K562 (cell line): ENCODE measurements at regions not wholly inside any gene's neighbourhood (a gene's known extent, or its start where the extent isn't known, plus 50 kb on each side); places are given as distances from the start of the nearest gene placed in this dataset.

Source experiments
- ATAC-seq: fragments of 200-7000 bp; cut with Tn5 transposase; 3 replicates; pipeline ENCODE4 v1.9.1; 2020; ENCODE audit warnings: moderate library complexity
- BruUV-seq: library from RNA; stranded (reverse); fragments of 400-500 nt; replicated peaks from 2 replicates; lab custom pipeline; 2021; lab: Mats Ljungman, UMichigan
- CTCF ChIA-PET: fragments of 300-600 bp; formaldehyde crosslinking; extraction: SDS; loops from one replicate; lab custom pipeline; 2021; ENCODE audit warnings: low intra/inter-chr PET ratio; lab: Yijun Ruan, JAX
- POLR2A ChIA-PET: fragments of 300-600, 350-650 bp; sonication (Branson Sonifier 250); formaldehyde crosslinking; extraction: SDS; loops from one replicate; lab custom pipeline; 2021; ENCODE audit warnings: antibody characterized with exemption, inconsistent platforms; lab: Yijun Ruan, JAX
- DNase-seq, 4 experiments: peaks; one replicate each; pipeline versions ENCODE4 v3.0.0 to v3.0.0-alpha.2; 2011 to 2018; ENCODE audit warnings: low spot score in 3 of 4, mixed read lengths in 3 of 4; ENCODE audit errors: extremely low read depth in 1 of 4
- FAIRE-seq: peaks from 2 replicates; lab custom pipeline; 2011; peaks lifted over from hg19 to GRCh38; lab: Jason Lieb, UNC
- H2AFZ ChIP-seq: 2 replicates; pipeline ENCODE4 v1.6.0; 2011; ENCODE audit warnings: low read depth, low read length, control low read depth, inconsistent platforms
- H3K27ac ChIP-seq: fragments of 200-600 bp; 3 replicates; pipeline ENCODE4 v1.8.0; 2011; ENCODE audit warnings: low read depth, mild to moderate bottlenecking, control low read depth, inconsistent platforms, low read length, moderate library complexity, mixed read lengths; ENCODE audit errors: extremely low read depth
- H3K27me3 ChIP-seq, 2 experiments: fragments of 300-600 bp in 1 of 2; 2 replicates in 1 of 2; 3 replicates in 1 of 2; pipeline versions ENCODE4 v1.6.0 to v1.8.0; 2011; ENCODE audit warnings: inconsistent platforms in 2 of 2, low read length in 2 of 2, mild to moderate bottlenecking in 1 of 2, mixed read lengths in 1 of 2, moderate library complexity in 1 of 2; ENCODE audit not compliant: control insufficient read depth in 2 of 2, insufficient read depth in 2 of 2
- H3K36me3 ChIP-seq: fragments of 300-600 bp; 3 replicates; pipeline ENCODE4 v1.8.0; 2011; ENCODE audit warnings: mild to moderate bottlenecking, low read length, inconsistent platforms; ENCODE audit not compliant: control insufficient read depth, insufficient read depth
- H3K4me1 ChIP-seq, 2 experiments: fragments of 200-600 bp in 1 of 2; replicated peaks in 1 of 2; 2 replicates in 1 of 2; 3 replicates in 1 of 2; pipeline versions ENCODE4 v1.5.1 to v1.8.0; 2011; ENCODE audit warnings: inconsistent platforms in 2 of 2, low read length in 2 of 2, mild to moderate bottlenecking in 1 of 2, mixed read lengths in 1 of 2, moderate library complexity in 1 of 2; ENCODE audit not compliant: control insufficient read depth in 2 of 2, insufficient read depth in 2 of 2
- H3K4me2 ChIP-seq: 2 replicates; pipeline ENCODE4 v1.6.1; 2011; ENCODE audit warnings: low read length, control low read depth, inconsistent platforms, mixed read lengths; ENCODE audit not compliant: insufficient read depth
- H3K4me3 ChIP-seq: fragments of 200-600 bp; sonication (generic), shearing (Covaris generic); 2 replicates; pipeline ENCODE4 v1.5.1; 2016; ENCODE audit warnings: control low read depth, inconsistent platforms
- H3K79me2 ChIP-seq: fragments of 200-600 bp; 3 replicates; pipeline ENCODE4 v1.8.0; 2011; ENCODE audit warnings: low read length, inconsistent platforms; ENCODE audit not compliant: control insufficient read depth, insufficient read depth
- H3K9ac ChIP-seq, 2 experiments: 2 replicates each; pipeline versions ENCODE4 v1.6.0 to v1.6.1; 2011; ENCODE audit warnings: low read depth in 2 of 2, low read length in 2 of 2, control low read depth in 1 of 2, inconsistent platforms in 1 of 2, mild to moderate bottlenecking in 1 of 2, mixed read lengths in 1 of 2; ENCODE audit not compliant: insufficient read depth in 1 of 2
- H3K9me1 ChIP-seq: one replicate; pipeline ENCODE4 v1.6.0; 2011; ENCODE audit warnings: inconsistent platforms, mild to moderate bottlenecking, low read length, moderate library complexity; ENCODE audit not compliant: control insufficient read depth, insufficient read depth
- H3K9me3 ChIP-seq: replicated peaks from 2 replicates; pipeline ENCODE4 v1.5.1; 2011; ENCODE audit warnings: low read depth, low read length, inconsistent platforms; ENCODE audit not compliant: control insufficient read depth, insufficient read depth
- H4K20me1 ChIP-seq: replicated peaks from 2 replicates; pipeline ENCODE4 v1.6.1; 2011; ENCODE audit warnings: low read length, inconsistent platforms, mixed read lengths; ENCODE audit not compliant: control insufficient read depth, insufficient read depth
- FOXK2 ChIP-seq, 2 experiments: fragments of 450-650 bp; IDR thresholded peaks in 1 of 2; conservative IDR thresholded peaks in 1 of 2; 2 replicates each; pipeline ENCODE4 v1.6.1; 2016; ENCODE audit warnings: low read depth in 2 of 2, mild to moderate bottlenecking in 1 of 2
- HEY1 ChIP-seq: fragments of 250-450 bp; sonication (Bioruptor Pico); IDR thresholded peaks from 2 replicates; pipeline ENCODE4 v1.5.0; 2020; ENCODE audit warnings: mild to moderate bottlenecking, moderate library complexity, borderline replicate concordance
- KDM4B ChIP-seq, 2 experiments: fragments of 450-650 bp in 1 of 2; sonication (generic) in 1 of 2; IDR thresholded peaks; 2 replicates each; pipeline ENCODE4 v1.6.1; 2016 to 2017; ENCODE audit warnings: borderline replicate concordance in 2 of 2, antibody characterized with exemption in 1 of 2, low read depth in 1 of 2, mild to moderate bottlenecking in 1 of 2
- MEF2D ChIP-seq: conservative IDR thresholded peaks from 2 replicates; pipeline ENCODE4 v1.6.1; 2016; ENCODE audit warnings: low read depth, missing genetic modification characterization, missing compliant biosample characterization
- OTX1 ChIP-seq: fragments of 450-650 bp; formaldehyde crosslinking; IDR thresholded peaks from 2 replicates; pipeline ENCODE4 v1.4.0; 2022; ENCODE audit warnings: mild to moderate bottlenecking
- PTRF ChIP-seq: fragments of 450-650 bp; IDR thresholded peaks from 2 replicates; pipeline ENCODE4 v1.6.1; 2016; ENCODE audit warnings: mild to moderate bottlenecking, missing genetic modification characterization, missing compliant biosample characterization
- RHOXF2B ChIP-seq: fragments of 250-450 bp; sonication (Bioruptor Pico); conservative IDR thresholded peaks from 2 replicates; pipeline ENCODE4 v1.5.1; 2021
- SMARCC2 ChIP-seq: fragments of 450-650 bp; IDR thresholded peaks from 2 replicates; pipeline ENCODE4 v1.6.1; 2017; ENCODE audit warnings: antibody characterized with exemption, moderate library complexity, mild to moderate bottlenecking, low read depth
- SP1 ChIP-seq: sonication (generic); formaldehyde crosslinking; IDR thresholded peaks from 2 replicates; pipeline ENCODE4 v1.8.1; 2022; ENCODE audit warnings: mild to moderate bottlenecking, missing genetic modification reagents
- SRF ChIP-seq, 2 experiments: fragments of 250-450, 450-650 bp in 1 of 2; sonication (Bioruptor Pico) in 1 of 2; sonication (generic) in 1 of 2; formaldehyde crosslinking; IDR thresholded peaks; 2 replicates each; pipeline versions ENCODE4 v1.5.0 to v1.5.1; 2020 to 2022; ENCODE audit warnings: mild to moderate bottlenecking in 1 of 2, missing genetic modification reagents in 1 of 2
- SRSF9 ChIP-seq: fragments of 200-400 bp; formaldehyde crosslinking; IDR thresholded peaks from 2 replicates; pipeline ENCODE4 v1.6.1; 2017; ENCODE audit warnings: low read depth, low read length, borderline replicate concordance
- ZNF57 ChIP-seq: fragments of 450-650 bp; formaldehyde crosslinking; IDR thresholded peaks from 2 replicates; pipeline ENCODE4 v1.4.0; 2020; ENCODE audit warnings: mild to moderate bottlenecking, moderate library complexity
- ZNF584 ChIP-seq: fragments of 200-800 bp; sonication (Bioruptor generic); IDR thresholded peaks from 2 replicates; pipeline ENCODE4 v1.6.1; 2016; ENCODE audit warnings: low read depth, mild to moderate bottlenecking, missing genetic modification characterization, missing compliant biosample characterization
- ZSCAN29 ChIP-seq: fragments of 450-650 bp; IDR thresholded peaks from 2 replicates; pipeline ENCODE4 v1.6.1; 2017
- WGBS: fragments of 100-300 bp; shearing (Covaris generic); methylation state at CpG from one replicate; pipeline ENCODE4 v1.1.6; 2016; ENCODE audit warnings: low coverage, mixed read lengths; ENCODE audit not compliant: insufficient coverage; ENCODE audit errors: missing lambda C conversion rate; 5-methylcytosine and 5-hydroxymethylcytosine counted together
- in situ Hi-C: fragments of 300-500 bp; cut with MboI; formaldehyde crosslinking; loops from 4 replicates; pipeline ENCODE4 v1.15.0; 2018; ENCODE audit warnings: inconsistent platforms, mixed read lengths
- intact Hi-C: fragments of 100-400 bp; cut with micrococcal nuclease; formaldehyde crosslinking; loops from 2 replicates; pipeline ENCODE4 v1.14.2; 2022
- TF ChIP-seq, protein P1 (sequence below): sonication (generic); formaldehyde crosslinking; IDR thresholded peaks from 2 replicates; pipeline ENCODE4 v1.8.0; 2022; ENCODE audit warnings: mild to moderate bottlenecking, missing genetic modification reagents
- TF ChIP-seq, protein P2 (sequence below), 2 experiments: fragments of 450-650 bp in 1 of 2; sonication (generic) in 1 of 2; formaldehyde crosslinking in 1 of 2; IDR thresholded peaks in 1 of 2; conservative IDR thresholded peaks in 1 of 2; 2 replicates each; pipeline versions ENCODE4 v1.6.1 to v1.8.1; 2016 to 2023; ENCODE audit warnings: mild to moderate bottlenecking in 2 of 2, moderate library complexity in 2 of 2, inconsistent platforms in 1 of 2, missing genetic modification reagents in 1 of 2
- TF ChIP-seq, protein P3 (sequence below): sonication (generic); formaldehyde crosslinking; IDR thresholded peaks from 2 replicates; pipeline ENCODE4 v1.8.0; 2022; ENCODE audit warnings: mild to moderate bottlenecking, missing genetic modification reagents

DNA sequence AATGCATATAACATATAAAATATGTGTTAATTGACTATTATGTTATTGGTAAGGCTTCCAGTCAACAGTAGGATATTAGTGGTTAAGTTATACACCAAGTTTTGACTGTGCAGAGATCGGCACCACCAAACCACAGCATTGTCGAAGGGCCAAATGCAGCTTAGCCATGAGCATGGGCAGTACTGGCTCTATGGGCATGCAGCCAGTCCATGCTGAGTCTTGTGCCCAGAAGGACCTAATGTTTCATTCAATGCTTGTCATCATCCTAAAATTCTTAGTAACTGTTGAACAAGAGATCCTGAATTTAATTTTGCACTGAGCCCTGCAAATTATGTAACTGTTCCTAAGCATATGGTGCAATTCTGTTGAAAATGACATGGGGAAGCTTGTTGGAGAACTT lies 233.4 kb upstream of the HS3ST3A1 start:
- no peak overlapping the region for H3K4me2 ChIP-seq
- H3K9me3 ChIP-seq: no peaks in the 10 kb centered on the region
- H3K4me1 ChIP-seq: no peaks in the 10 kb centered on the region
- 5% methylated on average over 2 of the region's 2 CpGs for WGBS
- no peak overlapping the region for H2AFZ ChIP-seq
- intact Hi-C loops (no loop called here), in situ Hi-C loops (loop anchor here (10.0 kb wide), 1 partner anchor 500 kb away; no protein-coding TSS in a partner anchor)
- H4K20me1 ChIP-seq: no peaks in the 10 kb centered on the region
- ATAC-seq (no peak), DNase-seq (no peak), FAIRE-seq (no peak)
- POLR2A ChIA-PET: no interaction called here
- no peaks in the 10 kb centered on the region for H3K9me1 ChIP-seq
- no peak overlapping the region for H3K27ac ChIP-seq
- no TSS peak for BruUV-seq
- H3K79me2 ChIP-seq: no peaks in the 10 kb centered on the region
- H3K27me3 ChIP-seq: no peaks in the 10 kb centered on the region
- CTCF ChIA-PET: no interaction called here
- H3K9ac ChIP-seq: no peak overlapping the region
- no peak overlapping the region for H3K4me3 ChIP-seq
- H3K36me3 ChIP-seq: no peaks in the 10 kb centered on the region
- TF ChIP-seq MEF2D: no peak
- TF ChIP-seq ZSCAN29: no peak
- TF ChIP-seq, protein P1, sequence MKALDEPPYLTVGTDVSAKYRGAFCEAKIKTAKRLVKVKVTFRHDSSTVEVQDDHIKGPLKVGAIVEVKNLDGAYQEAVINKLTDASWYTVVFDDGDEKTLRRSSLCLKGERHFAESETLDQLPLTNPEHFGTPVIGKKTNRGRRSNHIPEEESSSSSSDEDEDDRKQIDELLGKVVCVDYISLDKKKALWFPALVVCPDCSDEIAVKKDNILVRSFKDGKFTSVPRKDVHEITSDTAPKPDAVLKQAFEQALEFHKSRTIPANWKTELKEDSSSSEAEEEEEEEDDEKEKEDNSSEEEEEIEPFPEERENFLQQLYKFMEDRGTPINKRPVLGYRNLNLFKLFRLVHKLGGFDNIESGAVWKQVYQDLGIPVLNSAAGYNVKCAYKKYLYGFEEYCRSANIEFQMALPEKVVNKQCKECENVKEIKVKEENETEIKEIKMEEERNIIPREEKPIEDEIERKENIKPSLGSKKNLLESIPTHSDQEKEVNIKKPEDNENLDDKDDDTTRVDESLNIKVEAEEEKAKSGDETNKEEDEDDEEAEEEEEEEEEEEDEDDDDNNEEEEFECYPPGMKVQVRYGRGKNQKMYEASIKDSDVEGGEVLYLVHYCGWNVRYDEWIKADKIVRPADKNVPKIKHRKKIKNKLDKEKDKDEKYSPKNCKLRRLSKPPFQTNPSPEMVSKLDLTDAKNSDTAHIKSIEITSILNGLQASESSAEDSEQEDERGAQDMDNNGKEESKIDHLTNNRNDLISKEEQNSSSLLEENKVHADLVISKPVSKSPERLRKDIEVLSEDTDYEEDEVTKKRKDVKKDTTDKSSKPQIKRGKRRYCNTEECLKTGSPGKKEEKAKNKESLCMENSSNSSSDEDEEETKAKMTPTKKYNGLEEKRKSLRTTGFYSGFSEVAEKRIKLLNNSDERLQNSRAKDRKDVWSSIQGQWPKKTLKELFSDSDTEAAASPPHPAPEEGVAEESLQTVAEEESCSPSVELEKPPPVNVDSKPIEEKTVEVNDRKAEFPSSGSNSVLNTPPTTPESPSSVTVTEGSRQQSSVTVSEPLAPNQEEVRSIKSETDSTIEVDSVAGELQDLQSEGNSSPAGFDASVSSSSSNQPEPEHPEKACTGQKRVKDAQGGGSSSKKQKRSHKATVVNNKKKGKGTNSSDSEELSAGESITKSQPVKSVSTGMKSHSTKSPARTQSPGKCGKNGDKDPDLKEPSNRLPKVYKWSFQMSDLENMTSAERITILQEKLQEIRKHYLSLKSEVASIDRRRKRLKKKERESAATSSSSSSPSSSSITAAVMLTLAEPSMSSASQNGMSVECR (CRISPR knock-in tag): no peak
- no peak for TF ChIP-seq ZNF584 (CRISPR knock-in tag)
- no peak for TF ChIP-seq FOXK2 (conservative IDR thresholded peaks at IDR 0.05 in 1 of 2, IDR thresholded peaks at IDR 0.05 in 1 of 2; ENCODE audit: low read depth in 2 of 2)
- TF ChIP-seq HEY1 (CRISPR knock-in tag): no peak
- no peak for TF ChIP-seq OTX1
- TF ChIP-seq, protein P2, sequence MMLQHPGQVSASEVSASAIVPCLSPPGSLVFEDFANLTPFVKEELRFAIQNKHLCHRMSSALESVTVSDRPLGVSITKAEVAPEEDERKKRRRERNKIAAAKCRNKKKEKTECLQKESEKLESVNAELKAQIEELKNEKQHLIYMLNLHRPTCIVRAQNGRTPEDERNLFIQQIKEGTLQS (IDR thresholded peaks at IDR 0.05): no peak
- TF ChIP-seq, protein P2 (CRISPR knock-in tag; conservative IDR thresholded peaks at IDR 0.05): no peak
- no peak for TF ChIP-seq RHOXF2B (CRISPR knock-in tag)
- no peak for TF ChIP-seq SP1 (CRISPR knock-in tag)
- TF ChIP-seq SMARCC2: no peak
- TF ChIP-seq ZNF57 (CRISPR knock-in tag): no peak
- TF ChIP-seq SRF (CRISPR knock-in tag; IDR thresholded peaks at IDR 0.05): no peak
- TF ChIP-seq SRSF9: no peak
- TF ChIP-seq KDM4B (IDR thresholded peaks at IDR 0.05; ENCODE audit: borderline replicate concordance in 2 of 2, low read depth in 1 of 2): no peak
- TF ChIP-seq, protein P3, sequence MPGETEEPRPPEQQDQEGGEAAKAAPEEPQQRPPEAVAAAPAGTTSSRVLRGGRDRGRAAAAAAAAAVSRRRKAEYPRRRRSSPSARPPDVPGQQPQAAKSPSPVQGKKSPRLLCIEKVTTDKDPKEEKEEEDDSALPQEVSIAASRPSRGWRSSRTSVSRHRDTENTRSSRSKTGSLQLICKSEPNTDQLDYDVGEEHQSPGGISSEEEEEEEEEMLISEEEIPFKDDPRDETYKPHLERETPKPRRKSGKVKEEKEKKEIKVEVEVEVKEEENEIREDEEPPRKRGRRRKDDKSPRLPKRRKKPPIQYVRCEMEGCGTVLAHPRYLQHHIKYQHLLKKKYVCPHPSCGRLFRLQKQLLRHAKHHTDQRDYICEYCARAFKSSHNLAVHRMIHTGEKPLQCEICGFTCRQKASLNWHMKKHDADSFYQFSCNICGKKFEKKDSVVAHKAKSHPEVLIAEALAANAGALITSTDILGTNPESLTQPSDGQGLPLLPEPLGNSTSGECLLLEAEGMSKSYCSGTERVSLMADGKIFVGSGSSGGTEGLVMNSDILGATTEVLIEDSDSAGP: no peak
- no peak for TF ChIP-seq PTRF (tag)
